HCT116 (cell line): ENCODE measurements at regions not wholly inside any gene's neighbourhood (a gene's known extent, or its start where the extent isn't known, plus 50 kb on each side); places are given as distances from the start of the nearest gene placed in this dataset.

ENCODE experiments used
- ATAC-seq: fragments of 200-7000 bp; cut with Tn5 transposase; 2 replicates; pipeline ENCODE4 v1.9.1; 2020; ENCODE audit warnings: mild to moderate bottlenecking, moderate library complexity
- BruUV-seq: library from RNA; stranded (reverse); fragments of 400-500 nt; replicated peaks from 2 replicates; lab custom pipeline; 2021; lab: Mats Ljungman, UMichigan
- CTCF ChIA-PET: fragments of 300-600 bp; sonication (Branson Sonifier 250); formaldehyde crosslinking; loops from one replicate; lab custom pipeline; 2021; ENCODE audit warnings: antibody characterized with exemption; lab: Charles Lee
- POLR2A ChIA-PET: fragments of 300-600, 350-600 bp; sonication (Branson Sonifier 250); formaldehyde crosslinking; loops from one replicate; lab custom pipeline; 2021; ENCODE audit warnings: antibody characterized with exemption; lab: Charles Lee
- RAD21 ChIA-PET, 2 experiments: fragments of 300-600 bp; sonication (Branson Sonifier 250); formaldehyde crosslinking; loops; one replicate each; lab custom pipeline; 2023; ENCODE audit warnings: low total read pairs in 2 of 2; ENCODE audit not compliant: uncharacterized antibody in 2 of 2, unreplicated experiment in 2 of 2, low non-redundant PET in 1 of 2; lab: Charles Lee
- DNase-seq: peaks from one replicate; pipeline ENCODE4 v3.0.0-alpha.2; 2010; ENCODE audit warnings: low read depth, low spot score
- H2AFZ ChIP-seq: fragments of 200-600 bp; shearing (Covaris generic), sonication (generic); 2 replicates; pipeline ENCODE4 v1.6.1; 2017; ENCODE audit warnings: low read depth, mixed run types, mixed read lengths, antibody characterized with exemption, low read length; ENCODE audit not compliant: poor library complexity, severe bottlenecking
- H3K27ac ChIP-seq: 2 replicates; pipeline ENCODE4 v1.5.1; 2012; ENCODE audit warnings: low read depth, low read length
- H3K27me3 ChIP-seq: fragments of 200-600 bp; sonication (generic); 2 replicates; pipeline ENCODE4 v1.6.1; 2016; ENCODE audit warnings: mixed run types, low read length, mixed read lengths; ENCODE audit not compliant: insufficient read depth
- H3K36me3 ChIP-seq, 2 experiments: fragments of 200-500 bp in 1 of 2; fragments of 200-600 bp in 1 of 2; sonication (Bioruptor generic) in 1 of 2; sonication (generic) in 1 of 2; 2 replicates each; pipeline versions ENCODE4 v1.5.1 to v1.6.1; 2014 to 2016; ENCODE audit warnings: low read length in 2 of 2, inconsistent platforms in 1 of 2, mixed read lengths in 1 of 2, mixed run types in 1 of 2; ENCODE audit not compliant: insufficient read depth in 2 of 2, control insufficient read depth in 1 of 2
- H3K4me1 ChIP-seq, 2 experiments: fragments of 200-600 bp in 1 of 2; sonication (generic) in 1 of 2; 2 replicates each; pipeline versions ENCODE4 v1.5.1 to v1.6.1; 2012 to 2017; ENCODE audit warnings: low read length in 2 of 2, inconsistent platforms in 1 of 2, mild to moderate bottlenecking in 1 of 2, mixed read lengths in 1 of 2, mixed run types in 1 of 2, moderate library complexity in 1 of 2; ENCODE audit not compliant: insufficient read depth in 2 of 2, control insufficient read depth in 1 of 2
- H3K4me2 ChIP-seq: fragments of 200-600 bp; sonication (generic); 2 replicates; pipeline ENCODE4 v1.6.1; 2017; ENCODE audit warnings: mixed run types, low read length, mixed read lengths
- H3K4me3 ChIP-seq, 2 experiments: fragments of 200-600 bp in 1 of 2; sonication (generic) in 1 of 2; replicated peaks in 1 of 2; 2 replicates each; pipeline ENCODE4 v1.5.1; 2011 to 2016; ENCODE audit warnings: low read length in 2 of 2, control low read depth in 1 of 2, low read depth in 1 of 2, mild to moderate bottlenecking in 1 of 2, mixed read lengths in 1 of 2, mixed run types in 1 of 2
- H3K79me2 ChIP-seq: fragments of 200-600 bp; sonication (generic); 2 replicates; pipeline ENCODE4 v1.6.1; 2017; ENCODE audit warnings: mild to moderate bottlenecking, mixed run types, low read length, moderate library complexity, mixed read lengths; ENCODE audit not compliant: insufficient read depth
- H3K9ac ChIP-seq: fragments of 200-600 bp; sonication (generic); 2 replicates; pipeline ENCODE4 v1.6.1; 2016; ENCODE audit warnings: low read length, mixed read lengths
- H3K9me2 ChIP-seq: fragments of 200-600 bp; sonication (generic), shearing (Covaris generic); 2 replicates; pipeline ENCODE4 v1.6.1; 2017; ENCODE audit warnings: mixed run types, mild to moderate bottlenecking, moderate library complexity; ENCODE audit not compliant: insufficient read depth
- H3K9me3 ChIP-seq, 2 experiments: fragments of 200-500 bp in 1 of 2; fragments of 200-600 bp in 1 of 2; sonication (Bioruptor generic) in 1 of 2; sonication (generic) in 1 of 2; 2 replicates each; pipeline ENCODE4 v1.6.1; 2014 to 2017; ENCODE audit warnings: low read length in 2 of 2, mixed read lengths in 2 of 2, inconsistent platforms in 1 of 2, low read depth in 1 of 2, mild to moderate bottlenecking in 1 of 2, mixed run types in 1 of 2, moderate library complexity in 1 of 2; ENCODE audit not compliant: control insufficient read depth in 1 of 2, insufficient read depth in 1 of 2
- H4K20me1 ChIP-seq: fragments of 200-600 bp; sonication (generic), shearing (Covaris generic); 2 replicates; pipeline ENCODE4 v1.6.1; 2017; ENCODE audit warnings: mixed run types, mild to moderate bottlenecking, moderate library complexity; ENCODE audit not compliant: insufficient read depth
- ATF3 ChIP-seq: IDR thresholded peaks from 2 replicates; pipeline ENCODE4 v1.6.1; 2012
- CBX3 ChIP-seq: IDR thresholded peaks from 2 replicates; pipeline ENCODE4 v1.6.1; 2012; ENCODE audit warnings: low read depth
- CEBPB ChIP-seq: IDR thresholded peaks from 2 replicates; pipeline ENCODE4 v1.6.1; 2012; ENCODE audit warnings: low read depth
- EGR1 ChIP-seq: IDR thresholded peaks from 2 replicates; pipeline ENCODE4 v1.6.1; 2012; ENCODE audit warnings: low read depth
- ELF1 ChIP-seq: IDR thresholded peaks from 2 replicates; pipeline ENCODE4 v1.6.1; 2012; ENCODE audit warnings: low read depth, borderline replicate concordance
- EZH2phosphoT487 ChIP-seq: fragments of 200-600 bp; IDR thresholded peaks from 2 replicates; pipeline ENCODE4 v1.6.1; 2018; ENCODE audit warnings: antibody characterized with exemption, borderline replicate concordance
- FOSL1 ChIP-seq: IDR thresholded peaks from 2 replicates; pipeline ENCODE4 v1.6.1; 2012; ENCODE audit warnings: low read depth
- JUND ChIP-seq: IDR thresholded peaks from 2 replicates; pipeline ENCODE4 v1.6.1; 2012
- MAX ChIP-seq: IDR thresholded peaks from 2 replicates; pipeline ENCODE4 v1.6.1; 2012
- POLR2A ChIP-seq: IDR thresholded peaks from 2 replicates; pipeline ENCODE4 v1.7.0; 2011; ENCODE audit warnings: borderline replicate concordance; ENCODE audit not compliant: insufficient read depth, insufficient read length; ENCODE audit errors: extremely low read depth
- POLR2AphosphoS5 ChIP-seq: IDR thresholded peaks from 2 replicates; pipeline ENCODE4 v1.6.1; 2011; ENCODE audit warnings: mild to moderate bottlenecking, low read depth, low read length, moderate library complexity
- RAD21 ChIP-seq: IDR thresholded peaks from 2 replicates; pipeline ENCODE4 v1.6.1; 2012; ENCODE audit warnings: low read depth, mild to moderate bottlenecking
- REST ChIP-seq: IDR thresholded peaks from 2 replicates; pipeline ENCODE4 v1.6.1; 2012; ENCODE audit warnings: low read depth
- SIN3A ChIP-seq: IDR thresholded peaks from 2 replicates; pipeline ENCODE4 v1.6.1; 2012; ENCODE audit warnings: low read depth
- SRF ChIP-seq: IDR thresholded peaks from 2 replicates; pipeline ENCODE4 v1.6.1; 2012; ENCODE audit warnings: low read depth
- YY1 ChIP-seq: IDR thresholded peaks from 2 replicates; pipeline ENCODE4 v1.6.1; 2011; ENCODE audit warnings: low read length, low read depth, moderate library complexity, mild to moderate bottlenecking; ENCODE audit not compliant: insufficient replicate concordance; ENCODE audit errors: extremely low read depth
- ZBTB33 ChIP-seq: IDR thresholded peaks from 2 replicates; pipeline ENCODE4 v1.6.1; 2011; ENCODE audit warnings: mild to moderate bottlenecking, low read length, moderate library complexity; ENCODE audit not compliant: insufficient replicate concordance; ENCODE audit errors: extremely low read depth
- intact Hi-C: fragments of 100-400 bp; cut with micrococcal nuclease; formaldehyde crosslinking; loops from 2 replicates; pipeline ENCODE4 v1.10.0; 2022

GRCh38 chr6:66291905-66292304, 584.9 kb upstream of the EYS start:
- H3K79me2 ChIP-seq, result no peaks in the 10 kb centered on the region
- POLR2A ChIA-PET, result no interaction called here
- H4K20me1 ChIP-seq, result no peaks in the 10 kb centered on the region
- H3K4me3 ChIP-seq, result no peak overlapping the region
- DNase-seq, result no peak
- no peaks in the 10 kb centered on the region for H3K36me3 ChIP-seq
- no TSS peak for BruUV-seq
- intact Hi-C loops, result no loop called here
- no peak overlapping the region for H3K9ac ChIP-seq
- RAD21 ChIA-PET, result no interaction called here
- CTCF ChIA-PET, result no interaction called here
- H3K4me1 ChIP-seq, result no peaks in the 10 kb centered on the region
- H3K27me3 ChIP-seq, result no peaks in the 10 kb centered on the region
- H3K27ac ChIP-seq, result no peak overlapping the region
- H3K9me2 ChIP-seq, result no peaks in the 10 kb centered on the region
- ATAC-seq, result no peak
- TF ChIP-seq SIN3A (no peak), EZH2phosphoT487 (no peak), YY1 (no peak), MAX (no peak), ELF1 (no peak), RAD21 (no peak), CEBPB (no peak), REST (no peak), SRF (no peak), JUND (no peak), CBX3 (no peak), EGR1 (no peak), ZBTB33 (no peak), FOSL1 (no peak), ATF3 (no peak), POLR2A (no peak), POLR2AphosphoS5 (no peak)
- H2AFZ ChIP-seq, result no peak overlapping the region
- H3K4me2 ChIP-seq, result no peak overlapping the region
- H3K9me3 ChIP-seq, result peaks cover 8 to 18% of the 10 kb centered on the region in 2 experiments; a peak in 2 of 4 replicates
